ENCODE measurements at regions not wholly inside any gene's neighbourhood (a gene's known extent, or its start where the extent isn't known, plus 50 kb on each side); places are given as distances from the start of the nearest gene placed in this dataset.

- TF ChIP-seq CTCF (IDR thresholded peaks at IDR 0.05): no peak
- TF ChIP-seq ZNF232 (CRISPR knock-in tag; IDR thresholded peaks at IDR 0.05): no peak
- TF ChIP-seq SP1 (CRISPR knock-in tag; conservative IDR thresholded peaks at IDR 0.05): no peak
- TF ChIP-seq NFYB (CRISPR knock-in tag; conservative IDR thresholded peaks at IDR 0.05; ENCODE audit: low read depth): no peak
- TF ChIP-seq FOXJ3 (CRISPR knock-in tag; IDR thresholded peaks at IDR 0.05; ENCODE audit: borderline replicate concordance): no peak
- no peak for TF ChIP-seq FOXP1 (CRISPR knock-in tag; IDR thresholded peaks at IDR 0.05; ENCODE audit: borderline replicate concordance)
- no peak for TF ChIP-seq ZNF219 (CRISPR knock-in tag; IDR thresholded peaks at IDR 0.05; ENCODE audit: borderline replicate concordance)
- TF ChIP-seq ZNF317 (CRISPR knock-in tag; IDR thresholded peaks at IDR 0.05; ENCODE audit: borderline replicate concordance, low read depth): no peak
- no peak for TF ChIP-seq E2F1 (CRISPR knock-in tag; IDR thresholded peaks at IDR 0.05)
- no peak for TF ChIP-seq NR1H2 (CRISPR knock-in tag; IDR thresholded peaks at IDR 0.05)
- no peak for TF ChIP-seq ETV6 (CRISPR knock-in tag; IDR thresholded peaks at IDR 0.05)
- TF ChIP-seq SMAD4 (CRISPR knock-in tag; IDR thresholded peaks at IDR 0.05): no peak
These were observed 224.1 kb upstream of the TMEM132C start for GRCh38 chr12:128042825-128043224.
